OCI-LY1 (cell line): ENCODE measurements at regions not wholly inside any gene's neighbourhood (a gene's known extent, or its start where the extent isn't known, plus 50 kb on each side); places are given as distances from the start of the nearest gene placed in this dataset.

Experiments used
- H2AFZ ChIP-seq: fragments of 200-600 bp; sonication (generic), shearing (Covaris generic); 2 replicates; pipeline ENCODE4 v1.6.0; 2014; ENCODE audit warnings: antibody characterized with exemption, mild to moderate bottlenecking, low read length
- H3F3A ChIP-seq: fragments of 200-600 bp; sonication (generic), shearing (Covaris generic); 2 replicates; pipeline ENCODE4 v1.6.0; 2014; ENCODE audit warnings: mild to moderate bottlenecking, antibody characterized with exemption, low read length, moderate library complexity; ENCODE audit not compliant: insufficient read depth
- H3K27ac ChIP-seq: fragments of 200-600 bp; sonication (generic); 2 replicates; pipeline ENCODE4 v1.5.1; 2014; ENCODE audit warnings: low read length, mixed run types, mild to moderate bottlenecking, low read depth; ENCODE audit not compliant: poor library complexity, severe bottlenecking
- H3K27me3 ChIP-seq: fragments of 200-600 bp; sonication (generic); 2 replicates; pipeline ENCODE4 v1.6.0; 2014; ENCODE audit warnings: antibody characterized with exemption, mild to moderate bottlenecking, low read length, moderate library complexity; ENCODE audit not compliant: insufficient read depth
- H3K36me3 ChIP-seq: fragments of 200-600 bp; sonication (generic); 2 replicates; pipeline ENCODE4 v1.6.1; 2014; ENCODE audit warnings: mild to moderate bottlenecking, antibody characterized with exemption, low read length, moderate library complexity, mixed read lengths; ENCODE audit not compliant: insufficient read depth
- H3K4me1 ChIP-seq: fragments of 200-600 bp; sonication (generic); 2 replicates; pipeline ENCODE4 v1.5.1; 2014; ENCODE audit warnings: mild to moderate bottlenecking, low read length, moderate library complexity; ENCODE audit not compliant: insufficient read depth, severe bottlenecking
- H3K4me2 ChIP-seq: fragments of 200-600 bp; sonication (generic), shearing (Covaris generic); 2 replicates; pipeline ENCODE4 v1.6.1; 2014; ENCODE audit warnings: low read length
- H3K4me3 ChIP-seq: fragments of 200-600 bp; sonication (generic); 2 replicates; pipeline ENCODE4 v1.5.1; 2014; ENCODE audit warnings: low read length, low read depth, mild to moderate bottlenecking, mixed read lengths; ENCODE audit not compliant: poor library complexity, severe bottlenecking
- H3K79me2 ChIP-seq: fragments of 200-600 bp; shearing (Covaris generic); 2 replicates; pipeline ENCODE4 v1.6.1; 2016; ENCODE audit warnings: mixed run types, low read length, mixed read lengths; ENCODE audit not compliant: insufficient read depth
- H3K9ac ChIP-seq: fragments of 200-600 bp; sonication (generic), shearing (Covaris generic); 2 replicates; pipeline ENCODE4 v1.6.1; 2014; ENCODE audit warnings: mild to moderate bottlenecking, low read length, mixed read lengths
- H3K9me2 ChIP-seq: fragments of 200-600 bp; sonication (generic), shearing (Covaris generic); 2 replicates; pipeline ENCODE4 v1.6.1; 2014; ENCODE audit warnings: low read depth, mild to moderate bottlenecking, low read length, mixed read lengths
- H3K9me3 ChIP-seq: fragments of 200-600 bp; shearing (Covaris generic); 2 replicates; pipeline ENCODE4 v1.6.1; 2014; ENCODE audit warnings: low read length, mixed read lengths
- H4K20me1 ChIP-seq: fragments of 200-600 bp; sonication (generic), shearing (Covaris generic); 2 replicates; pipeline ENCODE4 v1.6.0; 2016; ENCODE audit warnings: mild to moderate bottlenecking, low read length; ENCODE audit not compliant: insufficient read depth
- EZH2 ChIP-seq: fragments of 200-600 bp; sonication (generic), shearing (Covaris generic); IDR thresholded peaks from 2 replicates; pipeline ENCODE4 v1.8.0; 2017; ENCODE audit warnings: borderline replicate concordance, mixed run types, mild to moderate bottlenecking, antibody characterized with exemption, low read length, moderate library complexity, mixed read lengths
- TF ChIP-seq, protein P1 (sequence below): fragments of 200-600 bp; sonication (generic), shearing (Covaris generic); IDR thresholded peaks from 2 replicates; pipeline ENCODE4 v1.5.1; 2017; ENCODE audit warnings: mild to moderate bottlenecking, antibody characterized with exemption, low read length, moderate library complexity, mixed read lengths

DNA sequence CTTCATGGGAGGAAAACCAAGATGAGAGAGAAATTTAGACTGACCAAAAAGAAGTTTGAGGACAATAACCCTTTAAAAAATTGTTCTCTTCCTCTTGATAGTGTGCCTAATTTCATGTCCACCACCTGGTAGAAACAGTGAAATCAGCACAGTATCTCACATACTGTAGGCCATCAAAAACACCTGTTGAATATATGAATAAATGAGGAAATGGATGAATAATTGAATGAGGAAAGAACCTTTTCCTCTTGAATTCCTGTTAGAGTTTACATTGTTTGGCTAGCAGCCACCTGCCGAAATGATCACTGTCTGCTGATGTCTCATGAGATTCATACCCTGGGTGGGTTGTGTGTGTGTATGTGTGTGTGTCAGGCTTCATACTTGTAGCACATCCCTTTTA is 198.7 kb upstream of the PBX1 start:
- TF ChIP-seq, protein P1, sequence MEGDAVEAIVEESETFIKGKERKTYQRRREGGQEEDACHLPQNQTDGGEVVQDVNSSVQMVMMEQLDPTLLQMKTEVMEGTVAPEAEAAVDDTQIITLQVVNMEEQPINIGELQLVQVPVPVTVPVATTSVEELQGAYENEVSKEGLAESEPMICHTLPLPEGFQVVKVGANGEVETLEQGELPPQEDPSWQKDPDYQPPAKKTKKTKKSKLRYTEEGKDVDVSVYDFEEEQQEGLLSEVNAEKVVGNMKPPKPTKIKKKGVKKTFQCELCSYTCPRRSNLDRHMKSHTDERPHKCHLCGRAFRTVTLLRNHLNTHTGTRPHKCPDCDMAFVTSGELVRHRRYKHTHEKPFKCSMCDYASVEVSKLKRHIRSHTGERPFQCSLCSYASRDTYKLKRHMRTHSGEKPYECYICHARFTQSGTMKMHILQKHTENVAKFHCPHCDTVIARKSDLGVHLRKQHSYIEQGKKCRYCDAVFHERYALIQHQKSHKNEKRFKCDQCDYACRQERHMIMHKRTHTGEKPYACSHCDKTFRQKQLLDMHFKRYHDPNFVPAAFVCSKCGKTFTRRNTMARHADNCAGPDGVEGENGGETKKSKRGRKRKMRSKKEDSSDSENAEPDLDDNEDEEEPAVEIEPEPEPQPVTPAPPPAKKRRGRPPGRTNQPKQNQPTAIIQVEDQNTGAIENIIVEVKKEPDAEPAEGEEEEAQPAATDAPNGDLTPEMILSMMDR: no peak
- no peak for TF ChIP-seq EZH2
- H3K9me3 ChIP-seq: no peaks in the 10 kb centered on the region

DNA sequence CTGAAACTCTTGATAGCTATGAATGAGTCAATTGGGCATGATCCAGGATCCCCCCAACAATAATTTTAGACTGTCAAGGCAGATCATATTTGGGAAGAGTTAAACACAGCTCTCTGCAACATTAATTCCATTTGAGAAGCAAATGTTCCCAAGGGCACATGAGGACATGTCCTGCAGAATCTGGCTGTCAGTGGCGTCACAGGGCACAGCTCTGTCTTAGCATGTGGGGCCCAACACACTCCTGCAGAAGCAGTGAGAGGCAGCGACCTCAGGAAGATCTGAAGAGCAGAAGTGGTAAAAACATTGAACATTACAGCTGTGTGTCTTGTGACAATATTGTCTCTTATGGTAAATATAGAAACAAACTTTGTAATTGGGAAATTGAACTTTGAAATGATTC is 197.1 kb upstream of the PBX1 start:
- Histone ChIP-seq H3F3A (no peaks in the 10 kb centered on the region), H3K9me2 (no peaks in the 10 kb centered on the region), H2AFZ (no peak overlapping the region), H3K36me3 (no peaks in the 10 kb centered on the region), H3K4me3 (no peak overlapping the region), H3K4me2 (no peak overlapping the region), H3K9ac (no peak overlapping the region), H3K27me3 (no peaks in the 10 kb centered on the region), H4K20me1 (no peaks in the 10 kb centered on the region), H3K79me2 (no peaks in the 10 kb centered on the region), H3K4me1 (no peaks in the 10 kb centered on the region), H3K27ac (no peak overlapping the region), H3K9me3 (no peaks in the 10 kb centered on the region)
- TF ChIP-seq, protein P1: no peak
- no peak for TF ChIP-seq EZH2

More for the DNA sequence above, 198.7 kb upstream of the PBX1 start:
- H2AFZ ChIP-seq: no peak overlapping the region
- no peak overlapping the region for H3K4me3 ChIP-seq
- no peak overlapping the region for H3K9ac ChIP-seq
- H3K9me2 ChIP-seq: no peaks in the 10 kb centered on the region
- H3F3A ChIP-seq: no peaks in the 10 kb centered on the region
- no peaks in the 10 kb centered on the region for H3K79me2 ChIP-seq
- H3K27ac ChIP-seq: no peak overlapping the region
- no peaks in the 10 kb centered on the region for H3K27me3 ChIP-seq
- no peaks in the 10 kb centered on the region for H3K36me3 ChIP-seq
- H4K20me1 ChIP-seq: no peaks in the 10 kb centered on the region
- no peak overlapping the region for H3K4me2 ChIP-seq
- no peaks in the 10 kb centered on the region for H3K4me1 ChIP-seq

DNA sequence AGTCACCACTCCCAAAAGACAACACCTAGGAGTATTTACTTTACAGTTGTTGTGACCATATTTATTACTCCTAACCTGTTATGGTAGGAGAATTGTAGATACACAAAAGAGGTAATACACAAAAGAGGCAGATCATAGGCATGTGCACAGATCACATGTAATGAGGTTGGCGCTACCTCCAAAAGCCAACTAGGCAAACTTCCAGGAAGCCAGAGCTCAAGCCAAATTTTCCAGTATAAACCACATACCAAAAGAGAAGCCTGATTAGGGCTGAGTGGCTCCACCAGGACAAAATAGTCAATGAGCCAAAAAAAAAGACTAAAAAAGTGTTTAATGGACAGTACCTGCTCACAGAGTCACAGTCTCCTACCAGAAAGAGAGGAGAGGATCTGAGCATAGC is 195.0 kb upstream of the PBX1 start:
- no peak overlapping the region for H3K4me2 ChIP-seq
- no peaks in the 10 kb centered on the region for H3F3A ChIP-seq
- H3K79me2 ChIP-seq: no peaks in the 10 kb centered on the region
- TF ChIP-seq EZH2: no peak
- TF ChIP-seq, protein P1: no peak
- no peak overlapping the region for H3K9ac ChIP-seq
- H3K4me3 ChIP-seq: no peak overlapping the region
- no peaks in the 10 kb centered on the region for H3K9me2 ChIP-seq
- no peaks in the 10 kb centered on the region for H3K27me3 ChIP-seq
- H3K27ac ChIP-seq: no peak overlapping the region
- no peaks in the 10 kb centered on the region for H4K20me1 ChIP-seq
- no peak overlapping the region for H2AFZ ChIP-seq
- H3K9me3 ChIP-seq: no peaks in the 10 kb centered on the region
- H3K4me1 ChIP-seq: no peaks in the 10 kb centered on the region
- H3K36me3 ChIP-seq: no peaks in the 10 kb centered on the region
